Gastrocnemius medialis (tissue), 4 donors: ENCODE measurements at regions not wholly inside any gene's neighbourhood (a gene's known extent, or its start where the extent isn't known, plus 50 kb on each side); places are given as distances from the start of the nearest gene placed in this dataset.

Experiments used
- CTCF ChIP-seq, 5 experiments: fragments of 450-650 bp in 3 of 5; fragments of 200-600 bp in 2 of 5; sonication (generic) in 2 of 5; IDR thresholded peaks in 4 of 5; conservative IDR thresholded peaks in 1 of 5; 1 replicate in 4 of 5; 2 replicates in 1 of 5; pipeline ENCODE4 v1.5.1; 2016 to 2019; ENCODE audit warnings: antibody characterized with exemption in 5 of 5, mild to moderate bottlenecking in 3 of 5, moderate library complexity in 3 of 5
- POLR2A ChIP-seq, 2 donors: fragments of 450-650 bp; IDR thresholded peaks; one replicate each; pipeline ENCODE4 v1.6.1; 2017; ENCODE audit warnings: antibody characterized with exemption in 2 of 2, mild to moderate bottlenecking in 2 of 2, moderate library complexity in 2 of 2

GRCh38 chr22:22048981-22049531 lies 66.5 kb upstream of the TOP3B start:
- TF ChIP-seq CTCF (IDR thresholded peaks at IDR 0.05 in 4 of 5, conservative IDR thresholded peaks at IDR 0.05 in 1 of 5) = no peak
- no peak for TF ChIP-seq POLR2A (IDR thresholded peaks at IDR 0.05)
